Loucy (cell line): ENCODE measurements at regions not wholly inside any gene's neighbourhood (a gene's known extent, or its start where the extent isn't known, plus 50 kb on each side); places are given as distances from the start of the nearest gene placed in this dataset.

ENCODE experiments used
- H2AFZ ChIP-seq: fragments of 200-600 bp; sonication (generic); 2 replicates; pipeline ENCODE4 v1.6.0; 2016; ENCODE audit warnings: antibody characterized with exemption, mild to moderate bottlenecking, low read length, moderate library complexity
- H3F3A ChIP-seq: fragments of 200-600 bp; 2 replicates; pipeline ENCODE4 v1.6.0; 2016; ENCODE audit warnings: antibody characterized with exemption, low read depth, mild to moderate bottlenecking
- H3K27me3 ChIP-seq: fragments of 200-600 bp; sonication (generic); 2 replicates; pipeline ENCODE4 v1.6.1; 2014; ENCODE audit warnings: low read length, mild to moderate bottlenecking; ENCODE audit not compliant: insufficient read depth, poor library complexity, severe bottlenecking
- H3K36me3 ChIP-seq: fragments of 200-600 bp; sonication (generic); 2 replicates; pipeline ENCODE4 v1.6.1; 2016; ENCODE audit warnings: low read length; ENCODE audit not compliant: insufficient read depth
- H3K4me1 ChIP-seq: fragments of 200-600 bp; sonication (generic); 2 replicates; pipeline ENCODE4 v1.5.1; 2014; ENCODE audit warnings: low read length, mild to moderate bottlenecking; ENCODE audit not compliant: insufficient read depth, poor library complexity, severe bottlenecking
- H3K4me2 ChIP-seq: fragments of 200-600 bp; sonication (generic); 2 replicates; pipeline ENCODE4 v1.6.0; 2014; ENCODE audit warnings: antibody characterized with exemption, low read length, low read depth, mild to moderate bottlenecking; ENCODE audit not compliant: poor library complexity, severe bottlenecking
- H3K4me3 ChIP-seq: fragments of 200-600 bp; sonication (generic); 2 replicates; pipeline ENCODE4 v1.5.1; 2014; ENCODE audit warnings: low read length, mild to moderate bottlenecking, mixed read lengths; ENCODE audit not compliant: poor library complexity, severe bottlenecking
- H3K79me2 ChIP-seq: fragments of 200-600 bp; sonication (generic); 2 replicates; pipeline ENCODE4 v1.6.1; 2014; ENCODE audit warnings: low read length; ENCODE audit not compliant: insufficient read depth
- H3K9ac ChIP-seq: fragments of 200-600 bp; sonication (generic); 2 replicates; pipeline ENCODE4 v1.6.0; 2014; ENCODE audit warnings: mild to moderate bottlenecking, low read depth, low read length, moderate library complexity; ENCODE audit not compliant: poor library complexity, severe bottlenecking
- H3K9me2 ChIP-seq: fragments of 200-600 bp; sonication (generic); replicated peaks from 2 replicates; pipeline ENCODE4 v1.6.1; 2016; ENCODE audit warnings: low read depth, low read length, mixed read lengths
- H3K9me3 ChIP-seq: fragments of 200-600 bp; sonication (generic); 2 replicates; pipeline ENCODE4 v1.6.1; 2014; ENCODE audit warnings: mild to moderate bottlenecking, antibody characterized with exemption, low read length, low read depth; ENCODE audit not compliant: insufficient read depth
- H4K20me1 ChIP-seq: fragments of 200-600 bp; sonication (generic); 2 replicates; pipeline ENCODE4 v1.6.0; 2014; ENCODE audit warnings: antibody characterized with exemption, low read length, mild to moderate bottlenecking; ENCODE audit not compliant: insufficient read depth, poor library complexity, severe bottlenecking
- CTCF ChIP-seq: fragments of 200-600 bp; sonication (generic); conservative IDR thresholded peaks from 2 replicates; pipeline ENCODE4 v1.5.1; 2014; ENCODE audit warnings: mild to moderate bottlenecking, antibody characterized with exemption, low read length
- EZH2phosphoT487 ChIP-seq: fragments of 200-600 bp; IDR thresholded peaks from 2 replicates; pipeline ENCODE4 v1.6.1; 2018; ENCODE audit warnings: antibody characterized with exemption, mild to moderate bottlenecking, moderate library complexity, borderline replicate concordance

GRCh38 chr5:4555725-4556285 is 584.3 kb upstream of the ADAMTS16 start:
- H4K20me1 ChIP-seq, result no peaks in the 10 kb centered on the region
- no peaks in the 10 kb centered on the region for H3K9me2 ChIP-seq
- no peak overlapping the region for H3K4me2 ChIP-seq
- H3K36me3 ChIP-seq, result no peaks in the 10 kb centered on the region
- no peaks in the 10 kb centered on the region for H3K27me3 ChIP-seq
- H3K9me3 ChIP-seq, result no peaks in the 10 kb centered on the region
- no peaks in the 10 kb centered on the region for H3K79me2 ChIP-seq
- no peak overlapping the region for H3K4me3 ChIP-seq
- peaks cover 1% of the 10 kb centered on the region for H3F3A ChIP-seq
- no peak overlapping the region for H2AFZ ChIP-seq
- TF ChIP-seq EZH2phosphoT487, result no peak
- no peak for TF ChIP-seq CTCF
- H3K9ac ChIP-seq, result no peak overlapping the region
- H3K4me1 ChIP-seq, result peaks cover 51% of the 10 kb centered on the region

- Histone ChIP-seq H3K9ac (no peak overlapping the region), H3K9me3 (no peaks in the 10 kb centered on the region)
- TF ChIP-seq EZH2phosphoT487 (no peak), CTCF (no peak)
Measured at GRCh38 chr5:4561403-4561802, 578.7 kb upstream of the ADAMTS16 start.

GRCh38 chr5:4563400-4563799 is 576.7 kb upstream of the ADAMTS16 start:
- no peaks in the 10 kb centered on the region for H3K9me3 ChIP-seq
- H4K20me1 ChIP-seq, result no peaks in the 10 kb centered on the region
- peak overlapping the region; percentile 40 for H3K4me2 ChIP-seq
- H3K4me3 ChIP-seq, result no peak overlapping the region
- peaks cover 4% of the 10 kb centered on the region for H3K4me1 ChIP-seq
- H3K9me2 ChIP-seq, result no peaks in the 10 kb centered on the region
- no peaks in the 10 kb centered on the region for H3K27me3 ChIP-seq
- H3K79me2 ChIP-seq, result no peaks in the 10 kb centered on the region
- no peaks in the 10 kb centered on the region for H3F3A ChIP-seq
- no peak overlapping the region for H3K9ac ChIP-seq
- no peaks in the 10 kb centered on the region for H3K36me3 ChIP-seq
- TF ChIP-seq CTCF, result peak; percentile 99
- no peak for TF ChIP-seq EZH2phosphoT487
- peak overlapping the region; percentile 28; the same call in 1 of the 2 replicates for H2AFZ ChIP-seq

More at GRCh38 chr5:4561403-4561802, 578.7 kb upstream of the ADAMTS16 start:
- no peak overlapping the region for H3K4me3 ChIP-seq
- no peak overlapping the region for H3K4me2 ChIP-seq
- peaks cover 9% of the 10 kb centered on the region for H3K4me1 ChIP-seq
- H3K36me3 ChIP-seq, result no peaks in the 10 kb centered on the region
- H3K9me2 ChIP-seq, result no peaks in the 10 kb centered on the region
- no peaks in the 10 kb centered on the region for H3F3A ChIP-seq
- H4K20me1 ChIP-seq, result no peaks in the 10 kb centered on the region
- H3K79me2 ChIP-seq, result no peaks in the 10 kb centered on the region
- H3K27me3 ChIP-seq, result no peaks in the 10 kb centered on the region
- no peak overlapping the region for H2AFZ ChIP-seq
